IMR-90 (cell line): ENCODE measurements at regions not wholly inside any gene's neighbourhood (a gene's known extent, or its start where the extent isn't known, plus 50 kb on each side); places are given as distances from the start of the nearest gene placed in this dataset.

ENCODE experiments used
- ATAC-seq: fragments of 200-7000 bp; cut with Tn5 transposase; 2 replicates; pipeline ENCODE4 v1.9.1; 2020; ENCODE audit warnings: low read depth, mild to moderate bottlenecking, moderate library complexity
- BruUV-seq: library from RNA; stranded (reverse); fragments of 400-500 nt; replicated peaks from 2 replicates; lab custom pipeline; 2021; lab: Mats Ljungman, UMichigan
- CTCF ChIA-PET: fragments of 300-600 bp; formaldehyde crosslinking; extraction: SDS; loops from one replicate; lab custom pipeline; 2021; ENCODE audit warnings: antibody characterized with exemption; lab: Yijun Ruan, JAX
- POLR2A ChIA-PET: fragments of 300-600 bp; sonication (Branson Sonifier 250); formaldehyde crosslinking; loops from one replicate; lab custom pipeline; 2022; ENCODE audit warnings: antibody characterized with exemption; ENCODE audit not compliant: unreplicated experiment; lab: Charles Lee
- DNase-seq: peaks from one replicate; pipeline ENCODE4 v3.0.0; 2013
- H2AFZ ChIP-seq: replicated peaks from 2 replicates; pipeline ENCODE3; 2013; ENCODE audit warnings: low read length, mild to moderate bottlenecking; ENCODE audit not compliant: poor library complexity
- H2AK5ac ChIP-seq: 2 replicates; pipeline ENCODE4 v1.6.1; 2013; ENCODE audit warnings: low read depth, low read length, inconsistent platforms
- H2AK9ac ChIP-seq: replicated peaks from 2 replicates; pipeline ENCODE3; 2013; ENCODE audit warnings: mild to moderate bottlenecking, low read depth, low read length, moderate library complexity; ENCODE audit not compliant: poor library complexity
- H2BK120ac ChIP-seq: 2 replicates; pipeline ENCODE4 v1.6.1; 2013; ENCODE audit warnings: low read depth, low read length, inconsistent platforms
- H2BK15ac ChIP-seq: 3 replicates; pipeline ENCODE4 v1.6.1; 2013; ENCODE audit warnings: low read depth, low read length, inconsistent platforms
- H2BK20ac ChIP-seq: 2 replicates; pipeline ENCODE4 v1.6.1; 2013; ENCODE audit warnings: low read depth, mild to moderate bottlenecking, inconsistent platforms, low read length, moderate library complexity
- H2BK5ac ChIP-seq: 2 replicates; pipeline ENCODE4 v1.6.1; 2013; ENCODE audit warnings: mild to moderate bottlenecking, low read depth, low read length, inconsistent platforms; ENCODE audit not compliant: poor library complexity, severe bottlenecking
- H3K14ac ChIP-seq: replicated peaks from 2 replicates; pipeline ENCODE4 v1.6.1; 2013; ENCODE audit warnings: low read depth, low read length, inconsistent platforms
- H3K18ac ChIP-seq: 2 replicates; pipeline ENCODE4 v1.6.1; 2013; ENCODE audit warnings: low read depth, low read length, control low read depth
- H3K23ac ChIP-seq: 2 replicates; pipeline ENCODE4 v1.6.1; 2013; ENCODE audit warnings: low read depth, low read length, inconsistent platforms
- H3K27ac ChIP-seq: 2 replicates; pipeline ENCODE4 v1.5.1; 2013; ENCODE audit warnings: mild to moderate bottlenecking, control low read depth, low read length; ENCODE audit not compliant: insufficient read depth
- H3K27me3 ChIP-seq: 2 replicates; pipeline ENCODE4 v1.6.1; 2013; ENCODE audit warnings: low read length; ENCODE audit not compliant: control insufficient read depth, insufficient read depth
- H3K36me3 ChIP-seq: 2 replicates; pipeline ENCODE4 v1.6.1; 2013; ENCODE audit warnings: low read length, mixed read lengths; ENCODE audit not compliant: control insufficient read depth, insufficient read depth
- H3K4ac ChIP-seq: 2 replicates; pipeline ENCODE4 v1.6.1; 2013; ENCODE audit warnings: low read depth, low read length, inconsistent platforms
- H3K4me1 ChIP-seq: 2 replicates; pipeline ENCODE4 v1.6.1; 2013; ENCODE audit warnings: low read length, mixed read lengths; ENCODE audit not compliant: control insufficient read depth, insufficient read depth
- H3K4me2 ChIP-seq: 2 replicates; pipeline ENCODE4 v1.6.1; 2013; ENCODE audit warnings: low read depth, mild to moderate bottlenecking, control low read depth, low read length, moderate library complexity
- H3K4me3 ChIP-seq: 2 replicates; pipeline ENCODE4 v1.5.1; 2013; ENCODE audit warnings: low read depth, mild to moderate bottlenecking, control low read depth, low read length, moderate library complexity; ENCODE audit not compliant: insufficient read depth
- H3K56ac ChIP-seq: 2 replicates; pipeline ENCODE4 v1.6.1; 2013; ENCODE audit warnings: low read length, inconsistent platforms; ENCODE audit not compliant: insufficient read depth; ENCODE audit errors: extremely low read depth
- H3K79me1 ChIP-seq, 2 experiments: 2 replicates each; pipeline ENCODE4 v1.6.1; 2013; ENCODE audit warnings: low read length in 2 of 2, inconsistent platforms in 1 of 2, low read depth in 1 of 2
- H3K9ac ChIP-seq: 2 replicates; pipeline ENCODE4 v1.6.1; 2013; ENCODE audit warnings: low read depth, low read length, control low read depth
- H3K9me1 ChIP-seq: 2 replicates; pipeline ENCODE4 v1.6.1; 2013; ENCODE audit warnings: low read length, inconsistent platforms; ENCODE audit not compliant: insufficient read depth
- H3K9me3 ChIP-seq: 2 replicates; pipeline ENCODE4 v1.6.1; 2013; ENCODE audit warnings: low read length; ENCODE audit not compliant: control insufficient read depth, insufficient read depth
- H4K20me1 ChIP-seq: 2 replicates; pipeline ENCODE4 v1.6.1; 2013; ENCODE audit warnings: low read length, inconsistent platforms; ENCODE audit not compliant: insufficient read depth
- H4K5ac ChIP-seq: 2 replicates; pipeline ENCODE4 v1.6.1; 2013; ENCODE audit warnings: mild to moderate bottlenecking, low read depth, low read length, control low read depth
- H4K8ac ChIP-seq, 2 experiments: 2 replicates each; pipeline ENCODE4 v1.6.1; 2013; ENCODE audit warnings: low read depth in 2 of 2, low read length in 2 of 2, control low read depth in 1 of 2, inconsistent platforms in 1 of 2
- H4K91ac ChIP-seq: 2 replicates; pipeline ENCODE4 v1.6.1; 2013; ENCODE audit warnings: low read depth, low read length, inconsistent platforms; ENCODE audit not compliant: insufficient read depth
- BHLHE40 ChIP-seq: fragments of 150-350 bp; IDR thresholded peaks from 2 replicates; pipeline ENCODE4 v1.6.1; 2016; ENCODE audit warnings: mild to moderate bottlenecking, low read depth, low read length
- CEBPB ChIP-seq: IDR thresholded peaks from 2 replicates; pipeline ENCODE4 v1.6.1; 2012; ENCODE audit warnings: low read depth, low read length, improper control_type of control experiment
- CHD1 ChIP-seq: IDR thresholded peaks from 2 replicates; pipeline ENCODE4 v1.6.1; 2012; ENCODE audit warnings: low read depth, low read length, improper control_type of control experiment
- FOS ChIP-seq: fragments of 150-350 bp; IDR thresholded peaks from 2 replicates; pipeline ENCODE4 v1.6.1; 2016; ENCODE audit warnings: low read depth, low read length
- MAFK ChIP-seq: IDR thresholded peaks from 2 replicates; pipeline ENCODE4 v1.6.1; 2012; ENCODE audit warnings: low read depth, low read length, improper control_type of control experiment
- MAZ ChIP-seq: IDR thresholded peaks from 2 replicates; pipeline ENCODE4 v1.6.1; 2012; ENCODE audit warnings: low read depth, mild to moderate bottlenecking, low read length, improper control_type of control experiment, moderate library complexity, borderline replicate concordance
- MXI1 ChIP-seq: IDR thresholded peaks from 2 replicates; pipeline ENCODE4 v1.6.1; 2012; ENCODE audit warnings: low read depth, mild to moderate bottlenecking, low read length, moderate library complexity, borderline replicate concordance
- NFE2L2 ChIP-seq: fragments of 150-350 bp; IDR thresholded peaks from 2 replicates; pipeline ENCODE4 v1.6.1; 2016; ENCODE audit warnings: low read depth, mild to moderate bottlenecking, low read length
- POLR2A ChIP-seq: IDR thresholded peaks from 2 replicates; pipeline ENCODE4 v1.6.1; 2012; ENCODE audit warnings: mild to moderate bottlenecking, low read depth, low read length
- RAD21 ChIP-seq: IDR thresholded peaks from 2 replicates; pipeline ENCODE4 v1.6.1; 2012; ENCODE audit warnings: low read length, improper control_type of control experiment
- RCOR1 ChIP-seq: IDR thresholded peaks from 2 replicates; pipeline ENCODE4 v1.6.1; 2012; ENCODE audit warnings: mild to moderate bottlenecking, low read length, improper control_type of control experiment; ENCODE audit not compliant: insufficient replicate concordance
- RFX5 ChIP-seq: IDR thresholded peaks from 2 replicates; pipeline ENCODE4 v1.8.0; 2012; ENCODE audit warnings: low read depth, mild to moderate bottlenecking, low read length, moderate library complexity
- SMC3 ChIP-seq: fragments of 150-350 bp; IDR thresholded peaks from 2 replicates; pipeline ENCODE4 v1.6.1; 2016; ENCODE audit warnings: low read depth, mild to moderate bottlenecking, antibody characterized with exemption, low read length, moderate library complexity
- WGBS, 2 experiments: methylation state at CpG; one replicate each; pipeline versions ENCODE4 v1.1.5 to v1.1.7; 2013; ENCODE audit warnings: missing lambda C conversion rate in 2 of 2; ENCODE audit not compliant: insufficient read length in 1 of 2; ENCODE audit errors: extremely low coverage in 2 of 2; 5-methylcytosine and 5-hydroxymethylcytosine counted together
- dilution Hi-C: fragments of 300-500 bp; cut with HindIII; formaldehyde crosslinking; loops from one replicate; pipeline ENCODE4 v1.14.3; 2018; ENCODE audit warnings: low sequenced_read_pairs; ENCODE audit not compliant: unreplicated experiment
- in situ Hi-C: fragments of 300-500 bp; cut with MboI; formaldehyde crosslinking; loops from 3 replicates; pipeline ENCODE4 v1.14.3; 2019; ENCODE audit warnings: low sequenced_read_pairs, inconsistent platforms, mixed read lengths
- intact Hi-C: fragments of 100-400 bp; cut with micrococcal nuclease; formaldehyde crosslinking; loops from 2 replicates; pipeline ENCODE4 v1.10.0; 2022
- TF ChIP-seq, protein P1 (sequence below): fragments of 150-350 bp; IDR thresholded peaks from 2 replicates; pipeline ENCODE4 v1.6.1; 2016; ENCODE audit warnings: low read depth, mild to moderate bottlenecking, low read length, moderate library complexity, borderline replicate concordance
- TF ChIP-seq, protein P2 (sequence below): fragments of 150-350 bp; IDR thresholded peaks from 2 replicates; pipeline ENCODE4 v1.6.1; 2017; ENCODE audit warnings: mild to moderate bottlenecking, antibody characterized with exemption, low read length, low read depth
- TF ChIP-seq, protein P3 (sequence below): conservative IDR thresholded peaks from 2 replicates; pipeline ENCODE4 v1.5.1; 2012; ENCODE audit warnings: mild to moderate bottlenecking, low read depth, low read length, improper control_type of control experiment

DNA sequence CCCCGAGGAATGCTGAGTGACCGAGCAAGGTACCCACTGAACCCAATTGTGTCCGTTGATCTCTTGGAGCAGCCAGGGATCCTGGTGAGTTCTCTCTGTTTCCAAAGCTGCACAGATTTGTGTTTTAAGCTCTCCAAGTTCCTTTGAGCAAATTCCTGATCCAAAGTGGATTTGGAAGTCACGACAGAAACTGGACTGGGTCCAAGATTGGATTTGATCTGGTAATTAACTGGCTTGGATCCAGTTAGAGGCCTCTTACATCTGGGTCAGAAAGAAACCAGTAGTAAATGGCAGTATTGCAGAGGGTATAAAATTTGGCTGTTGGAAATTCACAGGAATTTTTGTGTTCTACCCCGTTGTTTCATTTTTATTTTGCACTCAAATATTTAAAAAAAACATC, 119.5 kb downstream of the PMP22 start:
- in situ Hi-C loops, result no loop called here
- ChIA-PET CTCF (no interaction called here), POLR2A (no interaction called here)
- Histone ChIP-seq H3K18ac (no peak overlapping the region), H2AFZ (no peak overlapping the region), H3K9me3 (no peaks in the 10 kb centered on the region), H2AK5ac (no peak overlapping the region), H3K9ac (no peak overlapping the region), H4K20me1 (no peaks in the 10 kb centered on the region), H3K4me2 (no peak overlapping the region), H3K4me3 (no peak overlapping the region), H3K36me3 (no peaks in the 10 kb centered on the region), H2AK9ac (no peak overlapping the region), H3K9me1 (no peaks in the 10 kb centered on the region), H2BK20ac (no peak overlapping the region), H2BK15ac (no peak overlapping the region), H2BK5ac (no peak overlapping the region), H3K27ac (no peak overlapping the region), H3K4ac (no peak overlapping the region), H4K91ac (no peak overlapping the region), H3K56ac (no peak overlapping the region), H3K23ac (no peak overlapping the region), H3K79me1 (no peaks in the 10 kb centered on the region), H3K27me3 (peaks cover 2% of the 10 kb centered on the region; the same call in 1 of the 2 replicates), H2BK120ac (no peak overlapping the region), H4K5ac (no peak overlapping the region), H3K4me1 (no peaks in the 10 kb centered on the region), H3K14ac (no peak overlapping the region), H4K8ac (no peak overlapping the region)
- no TSS peak for BruUV-seq
- intact Hi-C loops, result no loop called here
- no peak for ATAC-seq
- TF ChIP-seq RFX5, result no peak
- no peak for TF ChIP-seq MAFK
- no peak for TF ChIP-seq SMC3
- TF ChIP-seq CHD1, result no peak
- TF ChIP-seq POLR2A, result no peak
- TF ChIP-seq, protein P1, sequence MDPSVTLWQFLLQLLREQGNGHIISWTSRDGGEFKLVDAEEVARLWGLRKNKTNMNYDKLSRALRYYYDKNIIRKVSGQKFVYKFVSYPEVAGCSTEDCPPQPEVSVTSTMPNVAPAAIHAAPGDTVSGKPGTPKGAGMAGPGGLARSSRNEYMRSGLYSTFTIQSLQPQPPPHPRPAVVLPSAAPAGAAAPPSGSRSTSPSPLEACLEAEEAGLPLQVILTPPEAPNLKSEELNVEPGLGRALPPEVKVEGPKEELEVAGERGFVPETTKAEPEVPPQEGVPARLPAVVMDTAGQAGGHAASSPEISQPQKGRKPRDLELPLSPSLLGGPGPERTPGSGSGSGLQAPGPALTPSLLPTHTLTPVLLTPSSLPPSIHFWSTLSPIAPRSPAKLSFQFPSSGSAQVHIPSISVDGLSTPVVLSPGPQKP, result no peak
- no peak for TF ChIP-seq MAZ
- TF ChIP-seq RAD21, result no peak
- TF ChIP-seq NFE2L2, result no peak
- TF ChIP-seq RCOR1, result no peak
- TF ChIP-seq, protein P2, sequence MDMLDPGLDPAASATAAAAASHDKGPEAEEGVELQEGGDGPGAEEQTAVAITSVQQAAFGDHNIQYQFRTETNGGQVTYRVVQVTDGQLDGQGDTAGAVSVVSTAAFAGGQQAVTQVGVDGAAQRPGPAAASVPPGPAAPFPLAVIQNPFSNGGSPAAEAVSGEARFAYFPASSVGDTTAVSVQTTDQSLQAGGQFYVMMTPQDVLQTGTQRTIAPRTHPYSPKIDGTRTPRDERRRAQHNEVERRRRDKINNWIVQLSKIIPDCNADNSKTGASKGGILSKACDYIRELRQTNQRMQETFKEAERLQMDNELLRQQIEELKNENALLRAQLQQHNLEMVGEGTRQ, result no peak
- TF ChIP-seq CEBPB, result no peak
- no peak for TF ChIP-seq FOS
- TF ChIP-seq, protein P3, sequence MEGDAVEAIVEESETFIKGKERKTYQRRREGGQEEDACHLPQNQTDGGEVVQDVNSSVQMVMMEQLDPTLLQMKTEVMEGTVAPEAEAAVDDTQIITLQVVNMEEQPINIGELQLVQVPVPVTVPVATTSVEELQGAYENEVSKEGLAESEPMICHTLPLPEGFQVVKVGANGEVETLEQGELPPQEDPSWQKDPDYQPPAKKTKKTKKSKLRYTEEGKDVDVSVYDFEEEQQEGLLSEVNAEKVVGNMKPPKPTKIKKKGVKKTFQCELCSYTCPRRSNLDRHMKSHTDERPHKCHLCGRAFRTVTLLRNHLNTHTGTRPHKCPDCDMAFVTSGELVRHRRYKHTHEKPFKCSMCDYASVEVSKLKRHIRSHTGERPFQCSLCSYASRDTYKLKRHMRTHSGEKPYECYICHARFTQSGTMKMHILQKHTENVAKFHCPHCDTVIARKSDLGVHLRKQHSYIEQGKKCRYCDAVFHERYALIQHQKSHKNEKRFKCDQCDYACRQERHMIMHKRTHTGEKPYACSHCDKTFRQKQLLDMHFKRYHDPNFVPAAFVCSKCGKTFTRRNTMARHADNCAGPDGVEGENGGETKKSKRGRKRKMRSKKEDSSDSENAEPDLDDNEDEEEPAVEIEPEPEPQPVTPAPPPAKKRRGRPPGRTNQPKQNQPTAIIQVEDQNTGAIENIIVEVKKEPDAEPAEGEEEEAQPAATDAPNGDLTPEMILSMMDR, result no peak
- TF ChIP-seq BHLHE40, result no peak
- TF ChIP-seq MXI1, result no peak
- no peak for DNase-seq
- WGBS, 2 experiments, result 92% methylated on average over 3 of the region's 5 CpGs; no CpG with 5 or more reads in 1 of the 2 experiments
- dilution Hi-C loops, result no loop called here
